Left colon (tissue), 2 donors: ENCODE measurements at regions not wholly inside any gene's neighbourhood (a gene's known extent, or its start where the extent isn't known, plus 50 kb on each side); places are given as distances from the start of the nearest gene placed in this dataset.
"Not testable (repeated sequence)": the region's sequence is repeated elsewhere in the genome, so short reads cannot be mapped to it uniquely, and the experiment has no call there.

Experiments
- ATAC-seq: fragments of 200-7000 bp; cut with Tn5 transposase; one replicate; pipeline ENCODE4 v1.9.1; 2020; ENCODE audit warnings: mild to moderate bottlenecking, moderate library complexity
- DNase-seq, 2 donors: peaks; one replicate each; pipeline ENCODE4 v3.0.0-alpha.2; 2020
- intact Hi-C, 2 donors: fragments of 100-400 bp; cut with DNase I in 1 of 2; cut with micrococcal nuclease in 1 of 2; formaldehyde crosslinking; loops; one replicate each; pipeline versions ENCODE4 v1.11.2 to v1.14.0; 2022; cut with DNase I, micrococcal nuclease
- donor health status: DM: no; HTN: no; CAD: no.
- donor health status: DM: yes; HTN: yes; CAD: no.

DNA sequence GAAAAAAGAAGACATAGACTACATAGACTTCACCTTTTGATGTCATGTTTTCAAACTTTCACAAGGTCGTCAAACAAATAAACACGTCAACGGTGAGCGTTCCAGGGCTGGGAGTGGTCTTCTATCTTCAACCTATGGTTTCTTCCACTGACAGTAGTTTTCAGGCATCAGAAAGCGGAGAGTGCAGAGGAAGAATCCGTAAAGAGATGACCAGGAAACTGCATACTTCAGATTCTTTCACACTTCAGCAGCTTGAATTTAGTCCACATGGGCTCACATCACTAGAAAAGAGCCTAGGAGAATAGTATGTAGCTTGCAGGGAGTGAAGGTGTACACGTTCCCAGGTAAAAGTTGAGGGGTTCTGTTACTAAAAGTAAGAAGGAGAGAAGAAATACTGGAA is 58.5 kb downstream of the NPY1R start:
- DNase-seq (no peak), ATAC-seq (no peak)
- intact Hi-C loops, result no loop called here

DNA sequence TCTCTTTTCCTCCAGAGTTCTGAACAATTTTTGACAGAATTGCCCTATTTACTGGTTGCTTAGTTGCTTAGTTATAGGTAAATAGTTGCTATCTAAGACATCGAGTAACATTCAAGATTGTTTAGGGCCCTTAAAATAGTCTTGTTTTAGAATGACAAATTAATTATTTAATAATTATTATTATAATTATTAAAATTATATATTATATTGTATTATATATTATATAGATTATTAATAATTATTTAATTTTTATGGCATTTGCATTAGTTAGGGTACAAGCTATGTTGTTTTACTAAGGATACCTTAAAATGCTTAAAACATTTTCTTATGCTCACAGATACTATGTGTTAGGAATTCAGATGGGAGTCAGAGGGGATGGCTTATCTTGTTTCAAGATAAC is 59.2 kb downstream of the NPY1R start:
- ATAC-seq, result no peak
- no peak for DNase-seq
- intact Hi-C loops, result no loop called here

DNA sequence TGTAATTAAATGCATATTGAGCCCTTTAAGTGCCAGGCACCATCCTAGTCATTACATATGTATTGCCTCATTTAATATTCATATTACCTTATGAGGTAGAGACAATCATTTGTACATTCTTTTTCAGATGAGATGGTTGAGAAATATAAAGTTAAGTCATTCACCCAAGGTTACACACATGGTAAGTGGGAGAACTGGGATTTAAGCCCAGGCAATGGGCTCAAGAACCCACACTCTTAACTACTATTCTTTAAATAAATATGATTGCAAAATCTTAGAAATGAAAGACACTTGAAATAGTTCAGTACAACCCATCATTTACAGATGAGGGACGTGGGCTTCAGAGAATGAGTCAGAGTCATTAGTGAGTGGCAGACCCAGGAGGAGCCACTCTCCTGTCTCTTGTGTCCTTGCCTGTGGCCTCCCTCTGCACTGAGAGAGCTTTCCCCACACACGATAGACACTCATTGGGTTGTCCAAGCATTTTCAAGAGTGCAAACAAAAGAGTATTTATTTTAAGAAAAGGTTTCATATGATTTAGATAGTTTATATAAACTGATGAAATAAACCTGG is 60.8 kb downstream of the NPY1R start:
- DNase-seq, result no peak
- no peak for ATAC-seq
- intact Hi-C loops, result no loop called here

- DNase-seq, result no peak
- no peak for ATAC-seq
- intact Hi-C loops, result no loop called here
Measured at GRCh38 chr4:163269869-163270268, 62.5 kb downstream of the NPY1R start.

- ATAC-seq, result peak; percentile 100
- DNase-seq, result no peak
- intact Hi-C loops, result no loop called here
Measured at GRCh38 chr4:163269166-163269565, 63.2 kb downstream of the NPY1R start.

DNA sequence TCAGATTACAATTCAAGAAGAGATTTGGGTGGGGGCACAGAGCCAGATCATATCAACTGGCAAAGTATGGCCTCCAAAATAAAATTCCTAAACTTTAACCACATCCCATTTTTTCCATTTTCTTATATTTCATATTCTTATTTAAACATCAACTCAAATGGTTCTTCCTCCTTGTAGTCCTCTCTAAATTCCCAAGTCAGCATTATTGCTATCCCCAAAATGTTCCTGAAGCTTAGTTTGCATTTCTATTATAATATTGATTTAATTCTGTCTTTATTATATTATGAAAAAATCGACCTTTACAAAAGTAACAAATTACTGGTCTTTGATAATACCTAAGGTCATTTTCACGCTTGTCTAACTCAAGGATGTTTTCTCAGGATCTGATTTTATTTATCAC is 67.5 kb downstream of the NPY1R start:
- DNase-seq, result no peak
- intact Hi-C loops, result no loop called here
- ATAC-seq, result no peak

GRCh38 chr4:163263606-163264005 is 68.8 kb downstream of the NPY1R start:
- intact Hi-C loops, result no loop called here
- ATAC-seq, result no peak
- DNase-seq, result no peak

DNA sequence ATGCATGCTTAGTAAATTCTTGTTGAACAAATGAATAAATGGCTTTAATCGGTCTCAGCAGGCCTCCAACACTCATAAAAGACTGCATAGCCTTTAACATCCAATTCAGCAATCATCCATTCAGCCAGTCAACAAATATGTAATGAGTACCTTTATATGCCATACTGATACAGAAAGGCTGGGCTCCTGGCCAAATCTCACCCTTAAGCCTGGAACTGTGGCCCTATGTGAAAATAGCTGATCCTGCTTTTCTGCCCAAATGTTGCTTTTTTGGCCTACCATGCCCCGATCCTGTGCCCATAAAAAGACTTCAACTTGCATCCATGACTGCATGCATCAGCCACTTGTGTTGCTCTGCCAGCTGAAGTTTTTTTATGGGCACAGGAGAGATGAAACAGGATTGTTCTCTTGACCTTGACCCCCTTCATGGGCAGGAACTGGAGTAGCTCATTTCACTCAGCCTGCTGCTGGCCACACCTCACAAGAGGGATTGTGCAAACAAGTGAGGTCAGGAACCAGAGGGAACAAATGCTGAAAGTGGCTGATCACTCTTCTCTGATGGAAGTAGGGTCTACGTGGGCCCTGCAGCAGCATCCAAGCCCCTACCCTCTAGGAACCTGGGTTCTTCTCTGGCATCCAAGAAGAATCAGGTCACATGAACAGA is 75.6 kb downstream of the NPY1R start:
- intact Hi-C loops, result no loop called here
- ATAC-seq, result peak; percentile 53

DNA sequence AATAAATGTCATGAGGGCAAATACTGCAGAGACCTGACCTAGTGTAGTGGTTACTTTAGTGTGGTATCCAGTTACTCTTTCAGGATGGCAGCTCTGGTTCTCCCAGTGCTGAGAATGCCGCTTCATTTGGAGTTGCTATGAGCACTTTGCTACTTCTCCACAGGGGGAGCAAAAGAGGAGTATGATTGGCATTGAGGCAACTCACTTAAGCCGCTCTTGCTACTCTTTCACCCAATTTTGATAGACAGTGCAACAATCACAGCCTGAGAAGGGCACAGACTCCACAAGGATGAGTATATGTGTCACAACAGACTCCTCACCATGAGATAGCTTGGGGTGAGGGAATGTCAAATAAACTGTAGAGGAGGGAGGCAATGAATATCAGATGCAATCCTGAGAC is 81.2 kb downstream of the NPY1R start:
- ATAC-seq (no peak), DNase-seq (no peak)
- intact Hi-C loops, result no loop called here

More for the DNA sequence above, 75.6 kb downstream of the NPY1R start:
- no peak for DNase-seq

DNA sequence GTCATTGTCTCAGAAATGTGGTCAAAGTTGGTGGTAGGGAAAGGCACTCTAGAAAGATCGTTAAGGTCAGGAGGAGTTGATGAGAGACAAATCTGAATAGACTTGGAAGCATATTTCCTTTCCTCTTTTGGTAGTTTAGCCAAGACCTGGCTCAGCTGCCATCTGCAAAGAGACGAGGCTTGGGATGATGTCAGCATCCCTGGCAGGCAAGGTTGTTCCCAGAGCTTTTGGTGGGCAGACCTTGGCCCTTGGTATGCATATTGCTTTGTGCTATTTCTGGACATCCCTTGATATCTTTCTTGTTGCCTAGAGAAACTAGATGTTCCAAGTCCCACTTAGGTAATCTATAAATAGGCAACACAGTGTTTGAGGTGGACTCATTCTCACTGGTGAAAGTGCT is 82.4 kb upstream of the NAF1 start:
- ATAC-seq (no peak), DNase-seq (no peak)
- intact Hi-C loops, result no loop called here

- intact Hi-C loops, result no loop called here
- DNase-seq (no peak), ATAC-seq (no peak)
Measured at GRCh38 chr4:163245044-163245728, 78.5 kb upstream of the NAF1 start.

GRCh38 chr4:163243297-163243981 is 76.7 kb upstream of the NAF1 start:
- intact Hi-C loops, result no loop called here
- DNase-seq (no peak), ATAC-seq (no peak)

DNA sequence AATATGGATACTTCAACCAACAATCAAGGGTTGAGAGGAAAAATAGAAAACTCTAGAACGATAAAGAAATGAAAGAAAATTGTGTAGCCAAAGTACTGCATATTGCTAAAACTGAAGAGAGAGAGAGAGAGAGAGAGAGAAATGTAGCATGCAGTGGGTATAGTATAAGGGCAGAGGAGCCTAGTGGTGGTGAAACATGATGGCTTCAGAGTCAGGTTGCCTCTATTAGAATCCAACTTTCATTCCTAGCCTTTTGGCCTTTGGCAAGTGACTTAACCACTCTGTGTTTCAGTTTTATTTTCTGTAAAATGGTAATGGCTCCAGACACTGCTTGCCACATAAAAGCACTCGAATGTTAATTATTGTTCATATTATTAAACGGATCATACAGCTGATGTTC is 71.2 kb upstream of the NAF1 start:
- ATAC-seq, result no peak
- intact Hi-C loops, result no loop called here
- no peak for DNase-seq

- intact Hi-C loops, ATAC-seq, DNase-seq: not testable (repeated sequence)
Measured at GRCh38 chr4:163236389-163236788, 69.7 kb upstream of the NAF1 start.

DNA sequence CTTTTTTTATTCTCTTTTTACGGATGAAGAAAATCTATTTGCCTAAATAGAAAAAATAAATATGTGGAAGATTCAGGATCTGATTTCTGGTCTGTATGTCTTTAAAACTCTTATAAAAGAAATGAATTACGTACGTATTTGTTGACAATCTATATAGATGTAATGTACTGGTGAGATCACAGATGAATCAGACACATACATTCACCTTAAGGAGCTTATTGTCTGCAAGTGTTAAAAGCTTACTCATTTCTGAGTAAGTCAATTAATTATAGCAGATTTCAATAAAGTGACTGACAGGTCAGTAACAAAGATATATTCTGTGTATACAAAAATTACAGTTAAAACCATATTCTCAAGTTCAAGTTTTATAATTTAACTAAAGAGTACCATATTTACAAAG is 66.6 kb upstream of the NAF1 start:
- ATAC-seq (no peak), DNase-seq (no peak)
- intact Hi-C loops, result no loop called here

DNA sequence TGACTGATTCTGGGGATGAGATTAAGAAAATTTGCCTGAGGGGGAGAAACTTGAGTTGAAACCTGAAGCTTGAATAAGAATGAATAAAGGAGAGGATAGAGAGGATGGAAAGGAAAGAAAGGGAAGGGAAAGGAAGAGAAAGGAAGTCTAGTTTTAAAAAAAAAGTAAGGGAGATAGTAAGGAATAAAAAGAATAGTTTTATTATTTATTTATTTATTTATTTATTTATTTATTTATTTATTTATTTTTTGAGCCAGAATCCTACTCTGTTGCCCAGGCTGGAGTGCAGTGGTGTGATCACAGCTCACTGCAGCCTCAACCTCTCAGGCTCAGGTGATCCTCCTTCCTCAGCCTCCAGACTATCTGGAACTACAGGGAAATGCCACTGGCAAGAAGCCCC is 62.0 kb upstream of the NAF1 start:
- intact Hi-C loops, result no loop called here
- DNase-seq, result no peak

DNA sequence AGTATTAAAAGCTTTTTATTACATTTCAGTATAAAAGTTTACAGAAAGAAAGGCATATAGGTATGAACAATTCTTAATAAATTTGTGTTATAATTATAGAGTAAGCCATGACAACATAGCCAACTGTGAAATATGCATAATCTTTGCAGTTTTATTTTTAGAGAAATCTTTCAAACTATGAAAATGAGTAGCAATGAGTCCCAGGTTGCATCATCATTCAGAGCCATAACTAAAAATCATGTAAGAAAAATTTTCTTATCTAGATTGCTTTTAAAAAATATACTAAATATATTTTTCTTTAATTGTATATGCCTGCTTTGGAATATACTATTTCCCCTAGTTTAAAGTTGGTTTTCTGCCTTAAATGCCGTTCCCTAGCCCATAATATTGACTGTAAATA is 54.8 kb upstream of the NAF1 start:
- intact Hi-C loops, result no loop called here
- no peak for ATAC-seq
- DNase-seq, result no peak

More for the DNA sequence above, 62.0 kb upstream of the NAF1 start:
- ATAC-seq, result no peak

DNA sequence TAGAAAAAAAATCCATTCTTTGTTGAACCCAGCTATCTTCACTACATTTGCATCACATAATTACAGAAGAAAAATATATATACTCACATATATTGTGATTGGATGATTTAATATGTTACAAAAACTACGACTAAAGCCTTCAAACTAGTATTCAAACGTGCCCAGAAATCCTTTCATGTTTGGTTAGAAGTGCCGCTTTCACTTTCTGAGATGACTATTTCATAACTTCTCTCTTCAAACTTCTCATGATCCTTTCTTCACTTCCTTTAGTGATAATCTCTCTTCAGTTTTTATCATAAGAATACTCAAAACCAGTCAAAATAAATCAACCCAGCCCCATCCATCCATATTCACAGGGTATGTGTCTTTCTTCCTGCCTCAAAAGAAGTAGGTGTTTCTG is 50.8 kb upstream of the NAF1 start:
- intact Hi-C loops, result no loop called here
- no peak for ATAC-seq
- no peak for DNase-seq
